Upper lobe of left lung (tissue), 6 donors: ENCODE measurements at regions not wholly inside any gene's neighbourhood (a gene's known extent, or its start where the extent isn't known, plus 50 kb on each side); places are given as distances from the start of the nearest gene placed in this dataset.

Experiments
- ATAC-seq, 2 donors: fragments of 200-7000 bp; cut with Tn5 transposase; one replicate each; pipeline ENCODE4 v1.9.1; 2022; ENCODE audit warnings: mild to moderate bottlenecking in 2 of 2, moderate library complexity in 2 of 2; ENCODE audit not compliant: low FRiP score in 2 of 2
- DNase-seq, 2 donors: peaks; one replicate each; pipeline ENCODE4 v3.0.0-alpha.2; 2019 to 2020
- H3K27ac ChIP-seq, 4 donors: fragments of 200-600 bp; sonication (generic); one replicate each; pipeline ENCODE4 v1.5.1; 2016 to 2019
- H3K27me3 ChIP-seq, 4 donors: fragments of 200-600 bp; sonication (generic); one replicate each; pipeline ENCODE4 v1.5.1; 2017 to 2019
- H3K36me3 ChIP-seq, 4 donors: fragments of 200-600 bp; sonication (generic); one replicate each; pipeline ENCODE4 v1.5.1; 2016 to 2019
- H3K4me1 ChIP-seq, 4 donors: fragments of 200-600 bp; sonication (generic); one replicate each; pipeline ENCODE4 v1.5.1; 2018 to 2019
- H3K4me3 ChIP-seq, 4 donors: fragments of 200-600 bp; sonication (generic); one replicate each; pipeline ENCODE4 v1.5.1; 2017 to 2019; ENCODE audit warnings: mild to moderate bottlenecking in 2 of 4, moderate library complexity in 1 of 4
- H3K9me3 ChIP-seq, 4 donors: fragments of 200-600 bp; sonication (generic); one replicate each; pipeline ENCODE4 v1.5.1; 2018 to 2019
- CTCF ChIP-seq, 6 experiments: fragments of 450-650 bp in 4 of 6; fragments of 200-600 bp in 2 of 6; sonication (generic) in 2 of 6; IDR thresholded peaks; one replicate each; pipeline ENCODE4 v1.5.1; 2016 to 2019; ENCODE audit warnings: antibody characterized with exemption in 6 of 6
- EP300 ChIP-seq, 4 donors: sonication (generic); formaldehyde crosslinking; IDR thresholded peaks; one replicate each; pipeline ENCODE4 v1.5.1; 2017; ENCODE audit warnings: antibody characterized with exemption in 4 of 4, control low read depth in 2 of 4
- POLR2A ChIP-seq, 4 donors: fragments of 450-650 bp; IDR thresholded peaks; one replicate each; pipeline ENCODE4 v1.5.1; 2016 to 2017; ENCODE audit warnings: antibody characterized with exemption in 4 of 4, mild to moderate bottlenecking in 2 of 4
- POLR2AphosphoS5 ChIP-seq, 2 donors: sonication (generic); formaldehyde crosslinking; IDR thresholded peaks; one replicate each; pipeline ENCODE4 v1.5.1; 2017; ENCODE audit warnings: antibody characterized with exemption in 2 of 2
- WGBS, 2 donors: methylation state at CpG; one replicate each; pipeline ENCODE4 v1.1.5; 2017 to 2018; 5-methylcytosine and 5-hydroxymethylcytosine counted together
- donor health status: DM: no; HTN: no; CAD: no; lungs with moderate emphysema.
- donor health status: DM: no; HTN: yes; CAD: no; lungs with severe emphysema.

GRCh38 chr20:56826306-56826704 is 197.2 kb downstream of the TFAP2C start:
- Histone ChIP-seq H3K36me3 (no peaks in the 10 kb centered on the region), H3K4me1 (no peaks in the 10 kb centered on the region), H3K9me3 (no peaks in the 10 kb centered on the region), H3K27me3 (peaks cover 0 to 12% (median 0%) of the 10 kb centered on the region in 4 donors), H3K4me3 (no peak overlapping the region), H3K27ac (no peak overlapping the region)
- 55 to 63% methylated on average over 4 of the region's 4 CpGs for WGBS, 2 donors
- TF ChIP-seq CTCF (IDR thresholded peaks at IDR 0.05) (no peak), POLR2AphosphoS5 (IDR thresholded peaks at IDR 0.05) (no peak), POLR2A (IDR thresholded peaks at IDR 0.05) (no peak), EP300 (IDR thresholded peaks at IDR 0.05) (no peak)
- no peak for DNase-seq
- no peak for ATAC-seq

GRCh38 chr20:56826705-56827665 is 197.9 kb downstream of the TFAP2C start:
- Histone ChIP-seq H3K4me3 (no peak overlapping the region), H3K27me3 (peaks cover 0 to 12% (median 0%) of the 10 kb centered on the region in 4 donors), H3K27ac (no peak overlapping the region), H3K9me3 (no peaks in the 10 kb centered on the region), H3K36me3 (no peaks in the 10 kb centered on the region), H3K4me1 (no peaks in the 10 kb centered on the region)
- 41 to 42% methylated on average over 12 to 22 of the region's 22 CpGs for WGBS, 2 donors
- peak in 1 of 2 donors; percentile 67 for DNase-seq
- peak in 1 of 2 donors; percentile 82 for ATAC-seq
- TF ChIP-seq EP300 (IDR thresholded peaks at IDR 0.05) (no peak), CTCF (IDR thresholded peaks at IDR 0.05) (no peak), POLR2A (IDR thresholded peaks at IDR 0.05) (no peak), POLR2AphosphoS5 (IDR thresholded peaks at IDR 0.05) (no peak)

- WGBS, 2 donors: 68% methylated on average over 14 of the region's 14 CpGs
- no peaks in the 10 kb centered on the region for H3K9me3 ChIP-seq
- no peak for TF ChIP-seq CTCF (IDR thresholded peaks at IDR 0.05)
- TF ChIP-seq POLR2AphosphoS5 (IDR thresholded peaks at IDR 0.05): no peak
- TF ChIP-seq POLR2A (IDR thresholded peaks at IDR 0.05): no peak
- no peak for TF ChIP-seq EP300 (IDR thresholded peaks at IDR 0.05)
- H3K4me1 ChIP-seq: no peaks in the 10 kb centered on the region
- H3K27me3 ChIP-seq: peaks cover 0 to 9% (median 0%) of the 10 kb centered on the region in 4 donors
- no peak overlapping the region for H3K4me3 ChIP-seq
- ATAC-seq (no peak), DNase-seq (peak in 1 of 2 donors; percentile 34)
- H3K36me3 ChIP-seq: no peaks in the 10 kb centered on the region
- H3K27ac ChIP-seq: no peak overlapping the region
Observed at GRCh38 chr20:56827763-56828162, 198.7 kb downstream of the TFAP2C start.

- no peaks in the 10 kb centered on the region for H3K36me3 ChIP-seq
- H3K9me3 ChIP-seq: no peaks in the 10 kb centered on the region
- H3K27me3 ChIP-seq: peaks cover 0 to 9% (median 0%) of the 10 kb centered on the region in 4 donors
- ATAC-seq (no peak), DNase-seq (no peak)
- no peak overlapping the region for H3K27ac ChIP-seq
- H3K4me3 ChIP-seq: no peak overlapping the region
- no peaks in the 10 kb centered on the region for H3K4me1 ChIP-seq
- TF ChIP-seq CTCF (IDR thresholded peaks at IDR 0.05) (no peak), POLR2AphosphoS5 (IDR thresholded peaks at IDR 0.05) (no peak)
- WGBS, 2 donors: 96 to 98% methylated on average over 9 of the region's 9 CpGs
Observed at GRCh38 chr20:56828402-56828801, 199.3 kb downstream of the TFAP2C start.
